GM18507 (cell line): ENCODE measurements at regions not wholly inside any gene's neighbourhood (a gene's known extent, or its start where the extent isn't known, plus 50 kb on each side); places are given as distances from the start of the nearest gene placed in this dataset.
"Not testable (repeated sequence)": the region's sequence is repeated elsewhere in the genome, so short reads cannot be mapped to it uniquely, and the experiment has no call there.

Experiments used
- DNase-seq: peaks from one replicate; pipeline ENCODE4 v3.0.0; 2011; ENCODE audit warnings: low read depth; ENCODE audit not compliant: insufficient read length; ENCODE audit errors: extremely low spot score
- FAIRE-seq: peaks from 2 replicates; lab custom pipeline; 2011; peaks lifted over from hg19 to GRCh38; lab: Jason Lieb, UNC

GRCh38 chr9:88884291-88884690 is 107.0 kb upstream of the S1PR3 start:
- DNase-seq, FAIRE-seq: not testable (repeated sequence)

DNA sequence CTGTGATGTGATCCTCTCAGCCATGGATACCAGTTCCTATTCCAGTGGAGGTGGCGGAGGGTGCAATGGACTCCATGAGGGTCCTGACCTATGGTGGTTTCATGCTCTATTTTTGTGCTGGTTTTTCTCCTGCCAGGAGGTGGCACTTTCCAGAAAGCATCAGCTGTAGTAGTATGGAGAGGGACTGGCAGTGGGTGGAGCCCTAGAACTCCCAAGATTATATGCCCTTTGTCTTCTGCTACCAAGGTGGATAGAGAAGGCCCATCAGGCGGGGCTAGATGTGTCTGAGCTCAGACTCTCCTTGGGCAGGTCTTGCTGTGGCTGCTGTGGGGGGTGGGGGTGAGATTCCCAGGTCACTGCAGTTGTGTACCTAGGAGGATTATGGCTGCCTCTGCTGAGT is 104.5 kb upstream of the S1PR3 start:
- DNase-seq, FAIRE-seq: not testable (repeated sequence)

DNA sequence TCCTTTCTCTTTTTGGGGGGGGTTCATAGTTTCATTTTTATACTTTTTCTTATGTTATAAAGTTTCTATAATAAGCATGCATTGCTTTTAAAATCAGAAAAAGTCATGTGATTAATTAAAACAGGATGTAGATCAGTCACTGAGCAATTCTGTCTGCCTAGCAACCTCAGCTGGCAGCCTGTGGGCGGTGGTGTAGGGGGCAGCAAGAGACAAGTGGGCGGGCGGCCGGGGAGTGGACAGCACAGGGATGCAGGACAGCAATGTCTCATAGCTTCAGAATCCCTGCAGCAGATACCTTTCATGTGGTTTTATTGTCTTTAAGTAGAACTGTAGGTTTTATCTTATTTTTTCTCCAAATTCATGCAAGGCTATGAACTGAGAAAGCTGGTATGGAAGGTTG is 101.9 kb upstream of the S1PR3 start:
- no peak for FAIRE-seq
- DNase-seq, result no peak

DNA sequence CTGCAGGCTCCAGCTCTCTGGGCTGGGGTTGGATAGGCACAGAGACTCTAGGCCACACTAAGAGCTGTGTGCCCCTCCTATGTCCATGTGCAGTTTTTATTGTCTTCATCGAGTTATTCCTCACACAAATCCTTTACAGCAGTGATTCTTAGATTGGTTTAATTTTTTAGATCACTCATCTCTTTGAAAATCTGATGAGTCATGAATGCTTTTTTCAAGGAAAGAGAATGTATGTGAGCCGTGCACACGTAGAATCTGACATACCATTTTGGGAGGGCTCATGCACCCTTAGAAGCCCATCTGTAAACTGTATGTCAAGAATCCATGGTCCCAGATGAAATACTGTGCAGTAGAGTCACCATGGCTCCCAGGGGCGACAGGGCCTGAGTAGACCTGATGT is 100.7 kb upstream of the S1PR3 start:
- DNase-seq, result no peak
- FAIRE-seq, result no peak

DNA sequence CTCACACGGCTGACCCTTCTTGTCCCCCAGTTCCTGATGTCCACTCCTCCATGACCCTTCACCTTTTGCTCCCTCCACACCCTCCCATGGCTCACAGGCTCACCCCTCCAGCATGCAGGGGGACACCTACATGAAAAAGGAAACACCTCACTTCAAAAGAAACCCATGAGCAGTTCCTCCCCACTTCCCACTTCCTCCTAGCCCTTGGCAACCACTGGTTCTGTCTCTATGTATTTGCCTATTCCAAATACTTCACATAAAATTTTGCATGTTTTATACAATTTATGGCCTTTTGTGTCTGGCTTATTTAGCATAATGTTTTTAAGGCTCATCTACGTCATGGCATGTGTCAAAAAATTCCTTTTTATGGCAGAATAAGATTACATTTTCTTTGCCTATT is 100.2 kb upstream of the S1PR3 start:
- no peak for FAIRE-seq

GRCh38 chr9:88892724-88893123 is 98.5 kb upstream of the S1PR3 start:
- DNase-seq (no peak), FAIRE-seq (no peak)

More for the DNA sequence above, 100.2 kb upstream of the S1PR3 start:
- DNase-seq, result no peak

DNA sequence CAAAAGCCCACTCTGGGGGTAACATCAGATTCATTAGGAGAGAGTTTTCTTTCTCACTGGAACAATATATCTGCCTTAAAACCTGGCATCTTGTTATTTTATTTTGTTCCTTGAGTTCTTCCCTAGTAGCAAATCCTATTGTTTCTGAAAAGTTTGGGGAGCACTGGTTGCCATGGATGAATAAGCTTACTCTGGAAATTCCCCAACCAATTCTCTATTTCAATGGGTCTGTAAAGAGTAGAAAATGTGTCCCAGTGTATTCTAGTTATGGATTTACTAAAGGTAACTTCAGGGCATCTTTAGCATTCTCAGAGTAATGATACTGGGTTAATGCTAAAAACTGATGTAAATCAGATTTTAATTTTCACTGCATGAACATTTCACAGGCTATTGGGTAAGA is 94.2 kb upstream of the S1PR3 start:
- DNase-seq (no peak), FAIRE-seq (no peak)

- DNase-seq (no peak), FAIRE-seq (no peak)
Measured at GRCh38 chr9:88898039-88898720, 93.1 kb upstream of the S1PR3 start.

DNA sequence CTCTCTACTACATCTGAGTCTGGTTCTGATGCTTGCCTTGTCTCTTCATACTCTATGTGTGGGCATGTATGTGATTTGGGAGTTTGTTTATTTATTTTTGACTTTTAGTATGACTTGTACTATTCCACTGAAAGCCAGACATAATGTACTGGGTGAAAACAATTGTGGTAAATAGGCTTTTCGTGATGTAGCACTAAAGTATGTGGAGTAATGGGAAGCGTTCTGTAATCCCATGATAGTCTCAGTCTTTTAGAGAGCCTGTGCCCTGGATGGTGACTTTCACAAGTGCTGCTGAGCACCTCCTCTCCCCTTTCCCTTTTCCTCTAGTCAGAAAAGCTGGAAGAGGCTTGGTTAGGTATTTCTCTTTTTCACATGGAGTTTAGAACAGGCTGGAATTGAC is 85.8 kb upstream of the S1PR3 start:
- DNase-seq (no peak), FAIRE-seq (no peak)

- FAIRE-seq, result no peak
- no peak for DNase-seq
Measured at GRCh38 chr9:88915916-88916315, 75.4 kb upstream of the S1PR3 start.

- FAIRE-seq, result no peak
Measured at GRCh38 chr9:88916894-88917293, 74.4 kb upstream of the S1PR3 start.

DNA sequence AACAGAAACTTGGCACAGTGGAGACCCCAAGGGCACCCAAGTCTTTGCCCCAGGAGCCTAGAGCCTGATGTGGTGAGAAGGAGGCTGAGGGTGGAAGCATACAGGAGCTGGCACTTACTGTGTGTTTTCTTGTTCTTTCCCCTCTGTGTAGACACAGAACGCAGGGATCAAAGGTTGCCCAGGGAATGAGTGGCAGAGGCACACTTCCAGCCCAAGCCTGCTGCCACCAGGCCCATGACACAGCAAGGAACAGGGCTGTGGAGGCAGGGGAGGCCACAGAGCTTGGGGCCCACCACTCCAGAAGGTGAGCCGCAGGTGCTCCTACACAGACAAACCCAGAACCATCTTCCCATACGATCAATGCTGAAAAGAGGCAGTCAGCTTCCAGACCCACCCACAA is 73.9 kb upstream of the S1PR3 start:
- no peak for FAIRE-seq
- no peak for DNase-seq

More at GRCh38 chr9:88916894-88917293, 74.4 kb upstream of the S1PR3 start:
- no peak for DNase-seq

DNA sequence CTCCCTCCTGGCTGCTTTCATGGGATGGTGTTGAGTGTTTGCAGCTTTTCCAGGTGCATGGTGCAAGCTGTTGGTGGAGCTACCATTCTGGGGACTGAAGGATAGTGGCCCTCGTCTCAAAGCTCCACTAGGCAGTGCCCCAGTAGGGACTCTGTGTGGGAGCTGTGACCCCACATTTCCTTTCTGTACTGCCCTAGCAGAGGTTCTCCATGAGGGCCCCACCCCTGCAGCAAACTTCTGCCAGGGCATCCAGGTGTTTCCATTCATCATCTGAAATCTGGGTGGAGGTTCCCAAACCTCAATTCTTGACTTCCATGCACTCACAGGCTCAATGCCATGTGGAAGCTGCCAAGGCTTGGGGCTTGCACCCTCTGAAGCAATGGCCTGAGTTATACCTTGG is 72.7 kb upstream of the S1PR3 start:
- FAIRE-seq, DNase-seq: not testable (repeated sequence)

- no peak for DNase-seq
- FAIRE-seq, result no peak
Measured at GRCh38 chr9:88920645-88921044, 70.6 kb upstream of the S1PR3 start.

GRCh38 chr9:88922091-88922490 is 69.2 kb upstream of the S1PR3 start:
- DNase-seq (no peak), FAIRE-seq (no peak)

GRCh38 chr9:88923092-88923491 is 68.2 kb upstream of the S1PR3 start:
- FAIRE-seq (no peak), DNase-seq (no peak)

GRCh38 chr9:88923653-88924288 is 67.5 kb upstream of the S1PR3 start:
- no peak for DNase-seq
- no peak for FAIRE-seq

DNA sequence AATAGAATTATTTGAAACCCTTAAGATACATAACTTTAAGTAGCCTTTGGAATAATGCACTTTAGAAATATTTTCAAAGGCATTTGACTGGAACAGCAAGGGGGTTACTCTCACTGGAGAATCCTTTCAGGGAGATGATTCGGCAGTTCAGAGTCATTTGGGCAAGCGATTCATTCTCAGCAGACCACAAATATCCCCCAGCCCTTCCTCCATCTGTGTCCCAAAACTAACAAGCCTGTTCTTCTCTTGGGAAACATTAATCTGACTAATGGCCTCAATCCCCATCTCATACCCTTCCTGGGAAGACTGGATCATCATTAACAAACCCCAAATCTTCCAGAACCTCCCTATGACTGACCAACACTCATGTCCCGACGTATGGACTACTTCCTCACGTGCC is 65.8 kb upstream of the S1PR3 start:
- FAIRE-seq (no peak), DNase-seq (no peak)

GRCh38 chr9:88926781-88927505 is 64.3 kb upstream of the S1PR3 start:
- FAIRE-seq, result no peak
- DNase-seq, result no peak

DNA sequence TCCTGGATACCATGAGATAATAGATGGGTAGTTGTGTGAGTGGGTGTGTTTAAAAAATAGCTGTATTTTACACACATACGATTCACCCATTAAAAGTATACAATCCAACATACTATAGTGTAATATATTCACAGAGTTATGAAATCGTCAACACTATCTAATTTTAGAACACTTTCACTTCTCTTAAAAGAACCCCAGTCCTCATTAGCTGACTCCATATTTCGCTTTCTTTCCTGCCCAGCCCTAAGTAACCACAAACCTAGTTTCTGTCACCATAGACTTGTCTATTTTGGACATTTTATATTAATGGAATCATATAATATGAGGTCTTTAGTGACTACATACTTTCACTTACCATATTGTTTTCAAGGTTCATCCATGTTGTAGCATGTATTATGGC is 63.8 kb upstream of the S1PR3 start:
- DNase-seq (no peak), FAIRE-seq (no peak)

DNA sequence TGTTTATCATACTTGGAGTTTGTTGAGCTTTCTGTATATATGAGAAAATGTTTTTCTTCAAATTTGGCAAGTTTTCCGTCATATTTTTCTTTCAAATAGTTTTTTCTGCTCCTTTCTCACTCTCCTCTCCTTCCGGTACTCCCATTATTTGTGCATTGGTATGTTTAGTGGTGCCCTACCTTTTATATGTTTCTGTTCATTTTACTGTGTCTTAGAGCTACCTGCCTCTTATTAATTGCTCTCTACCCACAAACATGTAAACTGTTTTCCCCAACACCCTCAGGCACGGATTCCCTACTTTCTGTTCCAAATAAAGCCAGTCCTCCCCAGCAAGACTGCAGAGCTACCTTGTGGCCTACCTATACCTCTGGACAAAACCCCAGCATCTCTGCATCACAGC is 60.6 kb upstream of the S1PR3 start:
- FAIRE-seq (no peak), DNase-seq (no peak)
